ENCODE measurements at regions not wholly inside any gene's neighbourhood (a gene's known extent, or its start where the extent isn't known, plus 50 kb on each side); places are given as distances from the start of the nearest gene placed in this dataset.
A peak's percentile ranks its signal among the peaks of the same experiment; 100 is the strongest.

DNA sequence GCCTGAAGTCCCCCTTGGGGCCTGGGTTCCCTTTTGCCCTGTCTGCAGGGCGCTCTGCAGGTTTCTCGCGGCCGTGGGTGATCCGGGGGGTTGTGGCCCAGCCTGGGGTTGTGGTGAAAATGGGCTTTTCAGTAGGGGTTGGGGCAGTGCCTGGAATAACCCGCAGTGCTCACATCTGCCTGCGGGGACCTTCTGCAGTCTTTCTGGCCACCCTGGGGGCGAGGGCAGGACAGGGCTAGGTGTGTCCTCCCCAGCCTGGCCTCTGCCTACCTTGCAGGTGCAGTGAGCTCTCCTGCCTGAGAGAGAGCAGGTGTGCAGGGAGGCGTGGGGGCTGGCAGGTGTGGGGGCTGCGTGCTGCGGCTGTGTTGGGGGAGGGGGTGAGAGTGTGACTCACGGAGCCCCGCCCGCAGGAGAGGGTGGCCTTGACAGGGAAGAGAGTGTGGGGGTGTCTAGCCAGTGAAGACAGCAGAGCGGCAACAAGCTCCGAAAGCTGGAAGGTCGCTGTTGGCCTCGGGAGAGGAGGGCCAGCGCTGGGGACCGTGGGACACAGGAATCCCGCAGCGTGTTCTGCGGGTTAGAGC is 131.4 kb downstream of the MRPL36 start:
- Histone ChIP-seq H3K9me3 (no peaks in the 10 kb centered on the region), H4K20me1 (ENCODE audit: insufficient read depth) (no peaks in the 10 kb centered on the region), H3K9ac (no peak overlapping the region), H2AFZ (ENCODE audit: low read depth) (no peak overlapping the region), H3K27ac (ENCODE audit: low read depth in 2 of 2, low read length in 1 of 2) (no peak overlapping the region), H3K79me2 (ENCODE audit: insufficient read depth) (no peaks in the 10 kb centered on the region), H3K9me2 (no peaks in the 10 kb centered on the region), H3K36me3 (replicated peaks in 1 of 2; ENCODE audit: control insufficient read depth in 1 of 2, insufficient read depth in 2 of 2, low read length in 1 of 2) (no peaks in the 10 kb centered on the region), H3K4me3 (ENCODE audit: low read depth in 2 of 2, low read length in 1 of 2) (no peak overlapping the region), H3F3A (replicated peaks; ENCODE audit: insufficient read depth) (no peaks in the 10 kb centered on the region), H3K4me1 (ENCODE audit: control insufficient read depth in 1 of 2, insufficient read depth in 2 of 2, low read depth in 1 of 2, low read length in 1 of 2) (no peaks in the 10 kb centered on the region), H3K27me3 (ENCODE audit: insufficient read depth) (peaks cover 83% of the 10 kb centered on the region), H3K4me2 (no peak overlapping the region)
- TF ChIP-seq TEAD4 (IDR thresholded peaks at IDR 0.05; ENCODE audit: borderline replicate concordance, insufficient read depth) = no peak
- TF ChIP-seq FOXM1 (IDR thresholded peaks at IDR 0.05; ENCODE audit: low read depth) = no peak
- TF ChIP-seq RCOR1 (IDR thresholded peaks at IDR 0.05; ENCODE audit: low read length) = no peak
- no peak for TF ChIP-seq POLR2AphosphoS5 (IDR thresholded peaks at IDR 0.05; ENCODE audit: low read depth, low read length)
- no peak for TF ChIP-seq JUND (IDR thresholded peaks at IDR 0.05)
- TF ChIP-seq, protein P1, sequence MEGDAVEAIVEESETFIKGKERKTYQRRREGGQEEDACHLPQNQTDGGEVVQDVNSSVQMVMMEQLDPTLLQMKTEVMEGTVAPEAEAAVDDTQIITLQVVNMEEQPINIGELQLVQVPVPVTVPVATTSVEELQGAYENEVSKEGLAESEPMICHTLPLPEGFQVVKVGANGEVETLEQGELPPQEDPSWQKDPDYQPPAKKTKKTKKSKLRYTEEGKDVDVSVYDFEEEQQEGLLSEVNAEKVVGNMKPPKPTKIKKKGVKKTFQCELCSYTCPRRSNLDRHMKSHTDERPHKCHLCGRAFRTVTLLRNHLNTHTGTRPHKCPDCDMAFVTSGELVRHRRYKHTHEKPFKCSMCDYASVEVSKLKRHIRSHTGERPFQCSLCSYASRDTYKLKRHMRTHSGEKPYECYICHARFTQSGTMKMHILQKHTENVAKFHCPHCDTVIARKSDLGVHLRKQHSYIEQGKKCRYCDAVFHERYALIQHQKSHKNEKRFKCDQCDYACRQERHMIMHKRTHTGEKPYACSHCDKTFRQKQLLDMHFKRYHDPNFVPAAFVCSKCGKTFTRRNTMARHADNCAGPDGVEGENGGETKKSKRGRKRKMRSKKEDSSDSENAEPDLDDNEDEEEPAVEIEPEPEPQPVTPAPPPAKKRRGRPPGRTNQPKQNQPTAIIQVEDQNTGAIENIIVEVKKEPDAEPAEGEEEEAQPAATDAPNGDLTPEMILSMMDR (IDR thresholded peaks at IDR 0.05) = no peak
- no peak for TF ChIP-seq GABPA (IDR thresholded peaks at IDR 0.05; ENCODE audit: low read depth)
- no peak for TF ChIP-seq EZH2phosphoT487 (IDR thresholded peaks at IDR 0.05; ENCODE audit: borderline replicate concordance, low read depth)
- no peak for TF ChIP-seq RXRA (IDR thresholded peaks at IDR 0.05; ENCODE audit: borderline replicate concordance, low read depth)
- no peak for TF ChIP-seq RAD21 (IDR thresholded peaks at IDR 0.05; ENCODE audit: low read length)
- no peak for TF ChIP-seq EP300 (IDR thresholded peaks at IDR 0.05; ENCODE audit: borderline replicate concordance in 1 of 2, low read depth in 1 of 2, low read length in 1 of 2)
- TF ChIP-seq, protein P2, sequence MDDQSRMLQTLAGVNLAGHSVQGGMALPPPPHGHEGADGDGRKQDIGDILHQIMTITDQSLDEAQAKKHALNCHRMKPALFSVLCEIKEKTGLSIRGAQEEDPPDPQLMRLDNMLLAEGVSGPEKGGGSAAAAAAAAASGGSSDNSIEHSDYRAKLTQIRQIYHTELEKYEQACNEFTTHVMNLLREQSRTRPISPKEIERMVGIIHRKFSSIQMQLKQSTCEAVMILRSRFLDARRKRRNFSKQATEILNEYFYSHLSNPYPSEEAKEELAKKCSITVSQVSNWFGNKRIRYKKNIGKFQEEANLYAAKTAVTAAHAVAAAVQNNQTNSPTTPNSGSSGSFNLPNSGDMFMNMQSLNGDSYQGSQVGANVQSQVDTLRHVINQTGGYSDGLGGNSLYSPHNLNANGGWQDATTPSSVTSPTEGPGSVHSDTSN (IDR thresholded peaks at IDR 0.05) = no peak
- CTCF ChIA-PET = interaction anchor here (0.7 to 2.8 kb wide), 7 partner anchors 8 to 745 kb away, joined by 3 to 14 read pairs (median 4); no protein-coding TSS in a partner anchor
- WGBS (ENCODE audit: low lambda C conversion rate) = 15% methylated on average over 18 of the region's 23 CpGs
- POLR2A ChIA-PET = no interaction called here
- peak; percentile 15 for DNase-seq

DNA sequence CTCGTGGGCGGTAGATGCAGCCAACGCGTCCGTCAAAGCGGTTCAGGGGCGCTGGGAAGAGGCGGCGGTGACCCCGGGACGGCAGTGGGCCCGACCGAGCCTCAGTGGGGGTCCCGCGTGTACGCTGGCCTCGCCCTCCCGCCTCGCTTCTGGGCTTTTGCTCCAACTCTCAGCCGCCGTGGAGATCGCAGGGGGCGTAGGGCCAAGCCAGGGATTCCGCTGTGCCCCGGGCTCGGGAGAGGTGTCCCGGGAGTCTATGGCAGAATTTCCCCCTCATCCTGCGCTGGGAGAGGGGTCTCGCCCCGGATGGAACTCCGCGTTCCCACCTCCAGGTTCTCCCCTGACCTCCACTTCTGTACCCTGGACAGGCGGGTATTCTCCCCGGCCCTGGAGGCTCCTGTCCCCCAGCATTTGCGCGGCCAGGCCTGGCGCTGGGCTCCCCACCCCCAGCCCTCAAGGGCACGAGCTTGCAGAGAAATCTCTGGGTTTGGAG is 131.9 kb downstream of the MRPL36 start:
- ChIA-PET POLR2A (no interaction called here), CTCF (interaction anchor here (0.7 to 2.8 kb wide), 3 partner anchors 14 to 744 kb away, joined by 3 to 14 read pairs (median 3); no protein-coding TSS in a partner anchor)
- Histone ChIP-seq H3K9me2 (no peaks in the 10 kb centered on the region), H2AFZ (ENCODE audit: low read depth) (no peak overlapping the region), H3K27ac (ENCODE audit: low read depth in 2 of 2, low read length in 1 of 2) (no peak overlapping the region), H3K4me3 (ENCODE audit: low read depth in 2 of 2, low read length in 1 of 2) (no peak overlapping the region), H3K36me3 (replicated peaks in 1 of 2; ENCODE audit: control insufficient read depth in 1 of 2, insufficient read depth in 2 of 2, low read length in 1 of 2) (no peaks in the 10 kb centered on the region), H3K9me3 (no peaks in the 10 kb centered on the region), H3F3A (replicated peaks; ENCODE audit: insufficient read depth) (no peaks in the 10 kb centered on the region), H3K27me3 (ENCODE audit: insufficient read depth) (peaks cover 83% of the 10 kb centered on the region), H3K4me1 (ENCODE audit: control insufficient read depth in 1 of 2, insufficient read depth in 2 of 2, low read depth in 1 of 2, low read length in 1 of 2) (no peaks in the 10 kb centered on the region), H3K4me2 (no peak overlapping the region), H4K20me1 (ENCODE audit: insufficient read depth) (no peaks in the 10 kb centered on the region), H3K9ac (no peak overlapping the region), H3K79me2 (ENCODE audit: insufficient read depth) (no peaks in the 10 kb centered on the region)
- TF ChIP-seq, protein P3, sequence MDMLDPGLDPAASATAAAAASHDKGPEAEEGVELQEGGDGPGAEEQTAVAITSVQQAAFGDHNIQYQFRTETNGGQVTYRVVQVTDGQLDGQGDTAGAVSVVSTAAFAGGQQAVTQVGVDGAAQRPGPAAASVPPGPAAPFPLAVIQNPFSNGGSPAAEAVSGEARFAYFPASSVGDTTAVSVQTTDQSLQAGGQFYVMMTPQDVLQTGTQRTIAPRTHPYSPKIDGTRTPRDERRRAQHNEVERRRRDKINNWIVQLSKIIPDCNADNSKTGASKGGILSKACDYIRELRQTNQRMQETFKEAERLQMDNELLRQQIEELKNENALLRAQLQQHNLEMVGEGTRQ (IDR thresholded peaks at IDR 0.05; ENCODE audit: borderline replicate concordance, low read depth, low read length) = no peak
- peak; percentile 43 for DNase-seq
- 20% methylated on average over 4 of the region's 38 CpGs for WGBS (ENCODE audit: low lambda C conversion rate)
